ENCODE measurements at regions not wholly inside any gene's neighbourhood (a gene's known extent, or its start where the extent isn't known, plus 50 kb on each side); places are given as distances from the start of the nearest gene placed in this dataset.

DNA sequence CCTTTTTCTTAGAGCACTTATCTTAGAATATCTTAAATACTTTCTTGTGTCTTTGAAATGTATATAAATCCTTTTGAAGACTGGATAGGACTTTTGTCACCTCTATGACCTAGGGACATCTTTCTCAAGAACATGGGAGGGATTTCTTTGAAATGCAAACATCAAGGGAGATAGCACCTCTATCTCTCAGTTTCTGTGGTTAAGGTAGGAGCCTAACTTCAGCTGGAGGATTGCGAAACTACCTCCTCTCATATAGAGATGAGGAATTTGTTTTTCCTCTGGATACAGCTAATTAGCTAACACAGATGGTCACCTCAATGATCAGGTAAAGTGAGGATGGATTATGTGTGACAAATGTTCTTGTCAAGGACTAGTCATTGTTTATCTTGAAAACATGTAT lies 631.3 kb upstream of the IMPG1 start:
- TF ChIP-seq, protein P1, sequence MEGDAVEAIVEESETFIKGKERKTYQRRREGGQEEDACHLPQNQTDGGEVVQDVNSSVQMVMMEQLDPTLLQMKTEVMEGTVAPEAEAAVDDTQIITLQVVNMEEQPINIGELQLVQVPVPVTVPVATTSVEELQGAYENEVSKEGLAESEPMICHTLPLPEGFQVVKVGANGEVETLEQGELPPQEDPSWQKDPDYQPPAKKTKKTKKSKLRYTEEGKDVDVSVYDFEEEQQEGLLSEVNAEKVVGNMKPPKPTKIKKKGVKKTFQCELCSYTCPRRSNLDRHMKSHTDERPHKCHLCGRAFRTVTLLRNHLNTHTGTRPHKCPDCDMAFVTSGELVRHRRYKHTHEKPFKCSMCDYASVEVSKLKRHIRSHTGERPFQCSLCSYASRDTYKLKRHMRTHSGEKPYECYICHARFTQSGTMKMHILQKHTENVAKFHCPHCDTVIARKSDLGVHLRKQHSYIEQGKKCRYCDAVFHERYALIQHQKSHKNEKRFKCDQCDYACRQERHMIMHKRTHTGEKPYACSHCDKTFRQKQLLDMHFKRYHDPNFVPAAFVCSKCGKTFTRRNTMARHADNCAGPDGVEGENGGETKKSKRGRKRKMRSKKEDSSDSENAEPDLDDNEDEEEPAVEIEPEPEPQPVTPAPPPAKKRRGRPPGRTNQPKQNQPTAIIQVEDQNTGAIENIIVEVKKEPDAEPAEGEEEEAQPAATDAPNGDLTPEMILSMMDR (IDR thresholded peaks at IDR 0.05 in 4 of 5, conservative IDR thresholded peaks at IDR 0.05 in 1 of 5), result no peak
- TF ChIP-seq POLR2A (IDR thresholded peaks at IDR 0.05), result no peak

Measured in gastrocnemius medialis (tissue), 4 donors.